Vagina (tissue), 2 donors: ENCODE measurements at regions not wholly inside any gene's neighbourhood (a gene's known extent, or its start where the extent isn't known, plus 50 kb on each side); places are given as distances from the start of the nearest gene placed in this dataset.

Experiments
- DNase-seq, 2 donors: peaks; one replicate each; pipeline ENCODE4 v3.0.0-alpha.2; 2017; ENCODE audit errors: extremely low spot score in 2 of 2
- H3K27ac ChIP-seq: fragments of 200-600 bp; sonication (generic); one replicate; pipeline ENCODE4 v1.5.1; 2019
- H3K27me3 ChIP-seq: fragments of 200-600 bp; sonication (generic); one replicate; pipeline ENCODE4 v1.5.1; 2019
- H3K36me3 ChIP-seq, 2 donors: fragments of 200-600 bp; sonication (generic); one replicate each; pipeline ENCODE4 v1.5.1; 2017 to 2019
- H3K4me1 ChIP-seq: fragments of 200-600 bp; sonication (generic); one replicate; pipeline ENCODE4 v1.5.1; 2019
- H3K4me3 ChIP-seq, 2 donors: fragments of 200-600 bp; sonication (generic); 1 replicate in 1 of 2; 2 replicates in 1 of 2; pipeline ENCODE4 v1.5.1; 2016 to 2019
- H3K9me3 ChIP-seq: fragments of 200-600 bp; sonication (generic); one replicate; pipeline ENCODE4 v1.5.1; 2019
- POLR2A ChIP-seq, 2 donors: fragments of 450-650 bp; IDR thresholded peaks; one replicate each; pipeline ENCODE4 v1.6.1; 2017; ENCODE audit warnings: antibody characterized with exemption in 2 of 2, mild to moderate bottlenecking in 2 of 2, moderate library complexity in 2 of 2
- POLR2AphosphoS5 ChIP-seq, 2 donors: sonication (generic); formaldehyde crosslinking; IDR thresholded peaks; one replicate each; pipeline ENCODE4 v1.9.0; 2017; ENCODE audit warnings: antibody characterized with exemption in 2 of 2, mild to moderate bottlenecking in 2 of 2, low read depth in 1 of 2; ENCODE audit not compliant: insufficient read depth in 1 of 2
- intact Hi-C: fragments of 100-400 bp; cut with DNase I; formaldehyde crosslinking; loops from one replicate; pipeline ENCODE4 v1.15.1; 2023
- TF ChIP-seq, protein P1 (sequence below), 3 experiments: fragments of 450-650 bp in 2 of 3; fragments of 200-600 bp in 1 of 3; sonication (generic) in 1 of 3; IDR thresholded peaks; one replicate each; pipeline ENCODE4 v1.5.1; 2017 to 2019; ENCODE audit warnings: antibody characterized with exemption in 3 of 3, mild to moderate bottlenecking in 2 of 3, moderate library complexity in 2 of 3

DNA sequence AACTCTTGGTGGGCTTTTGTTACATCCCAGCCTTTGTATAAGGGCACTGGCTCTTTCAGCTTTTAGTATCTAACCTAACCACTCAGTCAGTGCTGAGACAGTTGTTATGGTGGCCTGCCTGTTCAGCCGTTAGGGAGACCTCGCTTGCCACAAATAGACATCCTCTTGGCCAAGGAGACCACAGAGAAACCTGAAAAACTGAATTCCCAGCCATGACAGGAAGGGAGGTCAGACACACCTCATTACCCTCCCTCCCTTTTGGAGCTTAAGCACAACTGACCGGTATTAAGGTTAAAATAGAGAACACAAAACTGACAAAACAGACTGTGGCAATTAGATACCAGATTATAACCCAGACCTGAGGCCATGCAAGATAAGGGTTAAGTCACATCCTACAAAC is 1639.3 kb downstream of the RPA4 start:
- TF ChIP-seq, protein P1, sequence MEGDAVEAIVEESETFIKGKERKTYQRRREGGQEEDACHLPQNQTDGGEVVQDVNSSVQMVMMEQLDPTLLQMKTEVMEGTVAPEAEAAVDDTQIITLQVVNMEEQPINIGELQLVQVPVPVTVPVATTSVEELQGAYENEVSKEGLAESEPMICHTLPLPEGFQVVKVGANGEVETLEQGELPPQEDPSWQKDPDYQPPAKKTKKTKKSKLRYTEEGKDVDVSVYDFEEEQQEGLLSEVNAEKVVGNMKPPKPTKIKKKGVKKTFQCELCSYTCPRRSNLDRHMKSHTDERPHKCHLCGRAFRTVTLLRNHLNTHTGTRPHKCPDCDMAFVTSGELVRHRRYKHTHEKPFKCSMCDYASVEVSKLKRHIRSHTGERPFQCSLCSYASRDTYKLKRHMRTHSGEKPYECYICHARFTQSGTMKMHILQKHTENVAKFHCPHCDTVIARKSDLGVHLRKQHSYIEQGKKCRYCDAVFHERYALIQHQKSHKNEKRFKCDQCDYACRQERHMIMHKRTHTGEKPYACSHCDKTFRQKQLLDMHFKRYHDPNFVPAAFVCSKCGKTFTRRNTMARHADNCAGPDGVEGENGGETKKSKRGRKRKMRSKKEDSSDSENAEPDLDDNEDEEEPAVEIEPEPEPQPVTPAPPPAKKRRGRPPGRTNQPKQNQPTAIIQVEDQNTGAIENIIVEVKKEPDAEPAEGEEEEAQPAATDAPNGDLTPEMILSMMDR (IDR thresholded peaks at IDR 0.05): no peak
- TF ChIP-seq POLR2A (IDR thresholded peaks at IDR 0.05) (no peak), POLR2AphosphoS5 (IDR thresholded peaks at IDR 0.05; ENCODE audit: insufficient read depth in 1 of 2, low read depth in 1 of 2) (no peak)
- no peak for DNase-seq
- no peaks in the 10 kb centered on the region for H3K27me3 ChIP-seq
- no peaks in the 10 kb centered on the region for H3K36me3 ChIP-seq
- no peaks in the 10 kb centered on the region for H3K4me1 ChIP-seq
- no peaks in the 10 kb centered on the region for H3K9me3 ChIP-seq
- no peak overlapping the region for H3K27ac ChIP-seq
- intact Hi-C loops: no loop called here
- H3K4me3 ChIP-seq: no peak overlapping the region

DNA sequence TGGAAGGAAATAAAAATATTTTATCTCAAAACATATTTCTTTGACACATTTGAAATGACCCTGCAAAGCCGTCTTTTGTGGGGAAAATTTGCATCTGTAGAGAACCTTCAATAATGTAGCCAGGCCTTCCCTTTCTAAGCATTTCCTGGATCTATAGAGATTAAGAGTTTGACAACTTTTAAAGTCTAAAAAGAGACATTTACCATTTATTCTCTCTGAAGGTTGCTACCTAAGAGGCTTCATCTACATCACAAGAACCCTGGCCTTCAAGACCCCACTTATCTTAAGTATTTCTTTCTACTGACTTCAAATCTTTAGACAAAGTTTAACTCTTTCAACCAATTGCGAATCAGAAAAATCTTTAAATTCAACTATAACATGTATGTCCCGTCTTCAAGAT is 1639.8 kb downstream of the RPA4 start:
- Histone ChIP-seq H3K27ac (no peak overlapping the region), H3K36me3 (no peaks in the 10 kb centered on the region), H3K4me1 (no peaks in the 10 kb centered on the region), H3K9me3 (no peaks in the 10 kb centered on the region), H3K27me3 (no peaks in the 10 kb centered on the region), H3K4me3 (no peak overlapping the region)
- no peak for TF ChIP-seq POLR2AphosphoS5 (IDR thresholded peaks at IDR 0.05; ENCODE audit: insufficient read depth in 1 of 2, low read depth in 1 of 2)
- no peak for TF ChIP-seq POLR2A (IDR thresholded peaks at IDR 0.05)
- DNase-seq: no peak
- intact Hi-C loops: no loop called here

DNA sequence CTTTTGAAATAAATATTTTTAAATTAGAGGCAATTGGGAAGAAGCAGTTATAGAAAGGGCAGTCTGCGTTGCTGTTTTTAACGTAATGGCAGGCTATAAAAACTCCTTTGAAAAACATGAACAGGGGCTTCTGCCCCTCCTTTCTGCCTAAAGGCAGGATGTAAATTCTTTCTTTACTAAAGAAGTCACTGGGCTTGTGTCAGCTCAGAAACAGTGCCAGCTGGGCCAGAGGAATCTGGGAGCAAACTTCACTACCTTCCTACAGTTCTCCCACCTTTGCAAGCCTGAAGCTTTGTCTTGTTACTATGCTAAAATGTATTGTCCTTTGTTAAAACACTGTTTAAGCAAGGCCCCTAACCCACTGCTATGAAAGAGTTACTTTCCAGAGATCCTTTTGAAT is 1664.8 kb downstream of the RPA4 start:
- Histone ChIP-seq H3K27ac (no peak overlapping the region), H3K9me3 (no peaks in the 10 kb centered on the region), H3K27me3 (no peaks in the 10 kb centered on the region), H3K4me1 (no peaks in the 10 kb centered on the region), H3K36me3 (no peaks in the 10 kb centered on the region), H3K4me3 (no peak overlapping the region)
- intact Hi-C loops: no loop called here
- no peak for TF ChIP-seq POLR2A (IDR thresholded peaks at IDR 0.05)
- TF ChIP-seq, protein P1 (IDR thresholded peaks at IDR 0.05): no peak
- no peak for TF ChIP-seq POLR2AphosphoS5 (IDR thresholded peaks at IDR 0.05; ENCODE audit: insufficient read depth in 1 of 2, low read depth in 1 of 2)
- DNase-seq: no peak

DNA sequence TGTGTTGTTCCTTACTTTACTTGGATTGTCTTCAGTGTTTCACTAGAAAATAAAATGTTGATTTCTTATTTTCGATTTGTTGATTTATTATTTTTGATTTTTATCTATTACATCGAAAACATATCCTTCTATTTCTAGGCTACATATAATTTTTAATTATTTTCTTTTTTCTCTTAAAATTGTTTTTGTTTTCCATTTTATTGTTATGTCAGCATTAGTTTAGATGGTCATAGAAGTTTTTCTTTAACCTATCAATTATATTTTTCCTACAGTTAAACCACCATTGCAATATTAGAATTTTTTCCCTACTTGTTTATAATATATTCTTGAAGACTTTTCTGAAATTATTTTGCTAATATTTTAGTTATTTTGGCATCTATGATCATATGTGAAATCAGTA is 1685.1 kb downstream of the RPA4 start:
- DNase-seq: no peak
- Histone ChIP-seq H3K36me3 (no peaks in the 10 kb centered on the region), H3K4me3 (no peak overlapping the region), H3K27me3 (no peaks in the 10 kb centered on the region), H3K4me1 (no peaks in the 10 kb centered on the region), H3K27ac (no peak overlapping the region), H3K9me3 (no peaks in the 10 kb centered on the region)
- TF ChIP-seq POLR2AphosphoS5 (IDR thresholded peaks at IDR 0.05; ENCODE audit: insufficient read depth in 1 of 2, low read depth in 1 of 2): no peak
- no peak for TF ChIP-seq POLR2A (IDR thresholded peaks at IDR 0.05)
- TF ChIP-seq, protein P1 (IDR thresholded peaks at IDR 0.05): no peak
- intact Hi-C loops: no loop called here

DNA sequence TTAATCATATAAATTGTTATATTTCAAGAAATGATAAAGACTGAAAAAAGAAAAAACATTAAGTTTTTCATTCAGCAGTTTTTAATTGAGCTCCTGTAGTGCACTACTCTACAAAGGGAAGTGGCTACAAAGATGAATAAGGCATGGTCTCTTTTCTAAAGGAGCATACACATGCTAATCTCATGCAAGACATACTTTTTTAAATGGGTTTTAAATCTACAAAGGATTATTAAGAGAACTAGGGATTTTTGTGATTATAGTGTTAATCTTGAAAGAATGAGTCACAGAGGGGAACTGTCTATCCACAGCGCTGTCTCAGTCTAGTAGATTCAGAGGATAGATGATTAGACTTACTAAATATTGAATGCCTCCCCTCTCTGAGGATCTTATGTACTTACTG is 1722.2 kb downstream of the RPA4 start:
- DNase-seq: no peak
- no peaks in the 10 kb centered on the region for H3K9me3 ChIP-seq
- H3K27me3 ChIP-seq: no peaks in the 10 kb centered on the region
- no peaks in the 10 kb centered on the region for H3K36me3 ChIP-seq
- no peak overlapping the region for H3K4me3 ChIP-seq
- no peaks in the 10 kb centered on the region for H3K4me1 ChIP-seq
- intact Hi-C loops: no loop called here
- no peak overlapping the region for H3K27ac ChIP-seq
- TF ChIP-seq, protein P1 (IDR thresholded peaks at IDR 0.05): no peak
- TF ChIP-seq POLR2AphosphoS5 (IDR thresholded peaks at IDR 0.05; ENCODE audit: insufficient read depth in 1 of 2, low read depth in 1 of 2) (no peak), POLR2A (IDR thresholded peaks at IDR 0.05) (no peak)

DNA sequence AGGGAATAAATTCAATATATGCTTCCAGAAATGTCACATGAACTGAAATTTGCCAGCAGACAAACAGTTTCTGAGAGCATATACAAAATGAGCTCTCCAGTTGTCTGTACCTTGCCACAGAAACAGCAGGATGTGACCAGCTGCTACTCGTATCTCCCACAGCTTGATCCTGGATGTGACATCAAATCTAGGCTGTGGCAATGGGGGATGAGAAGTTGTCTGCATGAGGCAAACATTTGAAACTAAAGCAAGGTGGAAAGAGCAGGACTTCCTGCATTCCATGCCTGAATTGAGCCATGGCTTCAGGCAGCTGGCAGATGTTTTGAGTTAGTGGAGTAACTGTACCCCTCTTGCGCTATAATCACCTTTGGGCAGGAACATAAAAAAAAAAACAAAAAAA is 1724.0 kb downstream of the RPA4 start:
- no peak for DNase-seq
- H3K27me3 ChIP-seq: no peaks in the 10 kb centered on the region
- H3K27ac ChIP-seq: no peak overlapping the region
- H3K9me3 ChIP-seq: no peaks in the 10 kb centered on the region
- TF ChIP-seq, protein P1 (IDR thresholded peaks at IDR 0.05): no peak
- TF ChIP-seq POLR2AphosphoS5 (IDR thresholded peaks at IDR 0.05; ENCODE audit: insufficient read depth in 1 of 2, low read depth in 1 of 2): no peak
- no peak for TF ChIP-seq POLR2A (IDR thresholded peaks at IDR 0.05)
- no peak overlapping the region for H3K4me3 ChIP-seq
- no peaks in the 10 kb centered on the region for H3K36me3 ChIP-seq
- no peaks in the 10 kb centered on the region for H3K4me1 ChIP-seq
- intact Hi-C loops: no loop called here
